A549 (cell line): ENCODE measurements at regions not wholly inside any gene's neighbourhood (a gene's known extent, or its start where the extent isn't known, plus 50 kb on each side); places are given as distances from the start of the nearest gene placed in this dataset.
"Not testable (repeated sequence)": the region's sequence is repeated elsewhere in the genome, so short reads cannot be mapped to it uniquely, and the experiment has no call there.

Experiments used
- ATAC-seq, 2 experiments: fragments of 200-7000 bp in 1 of 2; fragments of >200 bp in 1 of 2; cut with Nextera tagmentation in 1 of 2; cut with Tn5 transposase in 1 of 2; 3 replicates each; pipeline versions ENCODE4 v1.8.0 to v1.9.1; 2018 to 2020; ENCODE audit warnings: mild to moderate bottlenecking in 1 of 2, moderate library complexity in 1 of 2
- CTCF ChIA-PET: fragments of 300-600 bp; sonication (Branson Sonifier 250); formaldehyde crosslinking; extraction: SDS; loops from one replicate; lab custom pipeline; 2021; ENCODE audit warnings: antibody characterized with exemption, inconsistent platforms; lab: Yijun Ruan, JAX
- POLR2A ChIA-PET: fragments of 350-600 bp; formaldehyde crosslinking; extraction: SDS; loops from one replicate; lab custom pipeline; 2021; ENCODE audit warnings: antibody characterized with exemption, inconsistent platforms; lab: Yijun Ruan, JAX
- DNase-seq, 2 experiments: peaks; one replicate each; pipeline versions ENCODE4 v3.0.0 to v3.0.0-alpha.2; 2011 to 2016; ENCODE audit warnings: low read depth in 1 of 2, low spot score in 1 of 2
- FAIRE-seq: peaks from 2 replicates; lab custom pipeline; 2011; peaks lifted over from hg19 to GRCh38; lab: Jason Lieb, UNC
- H3K27ac ChIP-seq, 2 experiments: fragments of >200 bp; sonication (Bioruptor Twin); formaldehyde crosslinking; 3 replicates each; pipeline ENCODE4 v1.5.1; 2016 to 2017
- H3K4me1 ChIP-seq: fragments of >200 bp; sonication (Bioruptor Twin); formaldehyde crosslinking; 3 replicates; pipeline ENCODE4 v1.6.1; 2016
- H3K4me2 ChIP-seq: fragments of >200 bp; sonication (Bioruptor Twin); formaldehyde crosslinking; 3 replicates; pipeline ENCODE4 v1.6.1; 2016
- H3K4me3 ChIP-seq: fragments of >200 bp; sonication (Bioruptor Twin); formaldehyde crosslinking; 3 replicates; pipeline ENCODE4 v1.5.1; 2016
- H3K9me3 ChIP-seq: fragments of >200 bp; sonication (Bioruptor Twin); formaldehyde crosslinking; 3 replicates; pipeline ENCODE4 v1.6.1; 2016
- BHLHE40 ChIP-seq: IDR thresholded peaks from 2 replicates; pipeline ENCODE4 v1.6.1; 2012; ENCODE audit warnings: low read depth, low read length, inconsistent platforms
- CHD2 ChIP-seq: fragments of 150-350 bp; IDR thresholded peaks from 2 replicates; pipeline ENCODE4 v1.6.1; 2014; ENCODE audit warnings: low read length; ENCODE audit not compliant: partially characterized antibody
- EP300 ChIP-seq, 2 experiments: fragments of >200 bp; sonication (Bioruptor Twin); formaldehyde crosslinking; IDR thresholded peaks; 2 replicates in 1 of 2; 3 replicates in 1 of 2; pipeline ENCODE4 v1.6.1; 2016 to 2017
- FOXS1 ChIP-seq: fragments of 250-450 bp; sonication (Bioruptor Pico); IDR thresholded peaks from 2 replicates; pipeline ENCODE4 v1.5.0; 2020; ENCODE audit warnings: mild to moderate bottlenecking, moderate library complexity
- GATA3 ChIP-seq: IDR thresholded peaks from 2 replicates; pipeline ENCODE4 v1.6.1; 2012; ENCODE audit warnings: borderline replicate concordance
- HDAC2 ChIP-seq: fragments of 200-600 bp; sonication (generic); IDR thresholded peaks from 2 replicates; pipeline ENCODE4 v1.6.1; 2016
- HOXA7 ChIP-seq: fragments of 250-450 bp; sonication (Bioruptor Pico); IDR thresholded peaks from 2 replicates; pipeline ENCODE4 v1.5.0; 2020; ENCODE audit warnings: mild to moderate bottlenecking, moderate library complexity
- HOXB5 ChIP-seq: fragments of 250-450 bp; sonication (Bioruptor Pico); IDR thresholded peaks from 2 replicates; pipeline ENCODE4 v1.5.0; 2020; ENCODE audit warnings: mild to moderate bottlenecking, moderate library complexity
- JUN ChIP-seq, 2 experiments: fragments of >200 bp; sonication (Bioruptor Twin); formaldehyde crosslinking; IDR thresholded peaks; 2 replicates in 1 of 2; 3 replicates in 1 of 2; pipeline ENCODE4 v1.6.1; 2016 to 2017
- MAZ ChIP-seq: fragments of 150-350 bp; IDR thresholded peaks from 2 replicates; pipeline ENCODE4 v1.6.1; 2014; ENCODE audit warnings: antibody characterized with exemption, low read depth, low read length, borderline replicate concordance
- NFE2L2 ChIP-seq: fragments of 150-350 bp; conservative IDR thresholded peaks from 2 replicates; pipeline ENCODE4 v1.6.1; 2014; ENCODE audit warnings: low read length
- PHF8 ChIP-seq: fragments of 200-600 bp; sonication (generic); IDR thresholded peaks from 2 replicates; pipeline ENCODE4 v1.6.1; 2016; ENCODE audit warnings: low read depth, mild to moderate bottlenecking, antibody characterized with exemption, moderate library complexity, borderline replicate concordance
- RAD21 ChIP-seq, 2 experiments: fragments of >200 bp in 1 of 2; sonication (Bioruptor Twin) in 1 of 2; formaldehyde crosslinking in 1 of 2; IDR thresholded peaks in 1 of 2; conservative IDR thresholded peaks in 1 of 2; 2 replicates in 1 of 2; 3 replicates in 1 of 2; pipeline ENCODE4 v1.6.1; 2012 to 2018; ENCODE audit warnings: inconsistent platforms in 1 of 2
- RCOR1 ChIP-seq: fragments of 150-350 bp; IDR thresholded peaks from 2 replicates; pipeline ENCODE4 v1.6.1; 2014; ENCODE audit warnings: antibody characterized with exemption, low read length, low read depth
- RNF2 ChIP-seq: fragments of 200-600 bp; sonication (generic); IDR thresholded peaks from 2 replicates; pipeline ENCODE4 v1.6.1; 2016; ENCODE audit warnings: low read depth, mild to moderate bottlenecking, antibody characterized with exemption, moderate library complexity, borderline replicate concordance
- SMC3 ChIP-seq: fragments of >200 bp; sonication (Bioruptor Twin); formaldehyde crosslinking; IDR thresholded peaks from 3 replicates; pipeline ENCODE4 v1.6.1; 2018; ENCODE audit warnings: inconsistent platforms
- SREBF2 ChIP-seq: fragments of 450-650 bp; IDR thresholded peaks from 2 replicates; pipeline ENCODE4 v1.6.1; 2014; ENCODE audit warnings: mild to moderate bottlenecking, moderate library complexity
- ZFP36 ChIP-seq: fragments of 450-650 bp; IDR thresholded peaks from 2 replicates; pipeline ENCODE4 v1.6.1; 2014; ENCODE audit warnings: borderline replicate concordance; ENCODE audit not compliant: partially characterized antibody
- WGBS: methylation state at CpG from one replicate; pipeline ENCODE4 v1.1.6; 2017; ENCODE audit errors: missing lambda C conversion rate; 5-methylcytosine and 5-hydroxymethylcytosine counted together
- TF ChIP-seq, protein P1 (sequence below): fragments of >200 bp; sonication (Bioruptor Twin); formaldehyde crosslinking; IDR thresholded peaks from 3 replicates; pipeline ENCODE4 v1.5.1; 2016
- TF ChIP-seq, protein P2 (sequence below): IDR thresholded peaks from 2 replicates; pipeline ENCODE4 v1.6.1; 2012
- TF ChIP-seq, protein P3 (sequence below): fragments of 200-600 bp; sonication (generic); IDR thresholded peaks from 2 replicates; pipeline ENCODE4 v1.6.1; 2016; ENCODE audit warnings: antibody characterized with exemption, mild to moderate bottlenecking, moderate library complexity
- TF ChIP-seq, protein P4 (sequence below): fragments of 250-450 bp; sonication (Bioruptor Pico); IDR thresholded peaks from 2 replicates; pipeline ENCODE4 v1.5.0; 2020; ENCODE audit warnings: low read depth, mild to moderate bottlenecking, moderate library complexity

DNA sequence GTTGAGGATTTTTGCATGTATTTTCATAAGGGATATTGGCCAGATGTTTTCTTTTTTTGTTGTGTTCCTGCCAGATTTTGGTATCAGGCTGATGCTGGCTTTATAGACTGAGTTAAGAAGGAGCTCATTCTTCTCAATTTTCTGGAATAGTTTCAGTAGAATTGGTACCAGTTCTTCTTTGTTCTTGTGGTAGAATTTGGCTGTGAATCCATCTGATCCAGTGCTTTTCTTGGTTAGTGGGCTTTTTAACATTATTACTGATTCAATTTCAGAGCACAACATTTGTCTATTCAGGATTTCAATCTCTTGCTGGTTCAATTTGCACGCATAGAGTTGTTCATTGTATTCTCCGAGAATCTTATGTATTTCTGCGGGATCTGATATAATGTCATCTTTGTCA is 136.5 kb upstream of the FOXG1 start:
- no peak for DNase-seq
- 90% methylated on average over 3 of the region's 3 CpGs for WGBS
- ATAC-seq = no peak

DNA sequence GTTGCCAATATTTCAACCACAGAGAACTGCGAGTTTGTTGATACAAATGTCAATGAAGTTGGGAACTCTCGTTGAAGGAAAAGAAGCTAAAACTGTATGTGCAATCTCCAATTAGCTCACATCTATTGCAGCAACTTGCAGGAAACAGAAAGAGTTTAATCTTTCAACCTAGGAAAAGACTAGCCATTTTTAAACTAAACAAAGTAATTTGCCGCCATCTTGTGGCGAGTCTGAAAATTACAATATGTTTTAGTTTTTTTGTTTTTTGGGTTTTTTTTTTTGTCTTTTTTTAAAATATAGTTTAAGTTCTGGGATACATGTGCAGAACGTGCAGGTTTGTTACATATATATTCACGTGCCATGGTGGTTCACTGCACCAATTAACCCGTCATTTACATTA is 131.2 kb upstream of the FOXG1 start:
- peak in 1 of 2 experiments; percentile 29 for DNase-seq
- CTCF ChIA-PET = interaction anchor here (0.6 to 0.8 kb wide), 9 partner anchors 10 to 1350 kb away, joined by 3 to 5 read pairs (median 4); no protein-coding TSS in a partner anchor
- TF ChIP-seq HDAC2 = no peak
- TF ChIP-seq SMC3 = peak; percentile 40; the same call in 2 of the 3 replicates
- no peak for TF ChIP-seq HOXA7
- TF ChIP-seq GATA3 = no peak
- no peak for TF ChIP-seq HOXB5
- TF ChIP-seq, protein P1, sequence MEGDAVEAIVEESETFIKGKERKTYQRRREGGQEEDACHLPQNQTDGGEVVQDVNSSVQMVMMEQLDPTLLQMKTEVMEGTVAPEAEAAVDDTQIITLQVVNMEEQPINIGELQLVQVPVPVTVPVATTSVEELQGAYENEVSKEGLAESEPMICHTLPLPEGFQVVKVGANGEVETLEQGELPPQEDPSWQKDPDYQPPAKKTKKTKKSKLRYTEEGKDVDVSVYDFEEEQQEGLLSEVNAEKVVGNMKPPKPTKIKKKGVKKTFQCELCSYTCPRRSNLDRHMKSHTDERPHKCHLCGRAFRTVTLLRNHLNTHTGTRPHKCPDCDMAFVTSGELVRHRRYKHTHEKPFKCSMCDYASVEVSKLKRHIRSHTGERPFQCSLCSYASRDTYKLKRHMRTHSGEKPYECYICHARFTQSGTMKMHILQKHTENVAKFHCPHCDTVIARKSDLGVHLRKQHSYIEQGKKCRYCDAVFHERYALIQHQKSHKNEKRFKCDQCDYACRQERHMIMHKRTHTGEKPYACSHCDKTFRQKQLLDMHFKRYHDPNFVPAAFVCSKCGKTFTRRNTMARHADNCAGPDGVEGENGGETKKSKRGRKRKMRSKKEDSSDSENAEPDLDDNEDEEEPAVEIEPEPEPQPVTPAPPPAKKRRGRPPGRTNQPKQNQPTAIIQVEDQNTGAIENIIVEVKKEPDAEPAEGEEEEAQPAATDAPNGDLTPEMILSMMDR = peak; percentile 61
- TF ChIP-seq RAD21 (conservative IDR thresholded peaks at IDR 0.05 in 1 of 2, IDR thresholded peaks at IDR 0.05 in 1 of 2) = peak; percentile 69 to 73
- Histone ChIP-seq H3K4me2 (no peak overlapping the region), H3K4me3 (no peak overlapping the region), H3K9me3 (no peaks in the 10 kb centered on the region; the same call in 1 of the 3 replicates), H3K4me1 (no peaks in the 10 kb centered on the region), H3K27ac (no peak overlapping the region)
- WGBS = 2% methylated on average over 7 of the region's 7 CpGs
- FAIRE-seq = no peak
- no peak for ATAC-seq
- POLR2A ChIA-PET = no interaction called here

More for the DNA sequence above, 136.5 kb upstream of the FOXG1 start:
- Histone ChIP-seq H3K9me3 (no peaks in the 10 kb centered on the region; the same call in 1 of the 3 replicates), H3K27ac (no peak overlapping the region), H3K4me1 (no peaks in the 10 kb centered on the region), H3K4me2 (no peak overlapping the region), H3K4me3 (no peak overlapping the region)
- no peak for TF ChIP-seq BHLHE40
- no peak for TF ChIP-seq NFE2L2
- ChIA-PET POLR2A (no interaction called here), CTCF (no interaction called here)
- FAIRE-seq = no peak

DNA sequence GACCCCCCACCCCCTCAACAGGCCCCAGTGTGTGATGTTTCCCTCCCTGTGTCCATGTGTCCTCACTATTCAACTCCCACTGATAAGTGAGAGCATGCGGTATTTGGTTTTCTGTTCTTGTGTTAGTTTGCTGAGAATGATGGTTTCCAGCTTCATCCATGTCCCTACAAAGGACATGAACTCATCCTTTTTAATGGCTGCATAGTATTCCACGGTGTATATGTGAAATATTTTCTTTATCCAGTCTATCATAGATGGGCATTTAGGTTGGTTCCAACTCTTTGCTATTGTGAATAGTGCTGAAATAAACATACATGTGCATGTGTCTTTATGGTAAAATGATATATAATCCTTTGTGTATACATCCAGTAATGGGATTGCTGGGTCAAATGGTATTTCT is 130.8 kb upstream of the FOXG1 start:
- ATAC-seq, FAIRE-seq, H3K27ac ChIP-seq, H3K9me3 ChIP-seq, H3K4me2 ChIP-seq, POLR2A ChIA-PET, DNase-seq, H3K4me3 ChIP-seq, H3K4me1 ChIP-seq: not testable (repeated sequence)
- CTCF ChIA-PET = interaction anchor here (0.8 kb wide), 1 partner anchor 10 kb away, joined by 5 read pairs; no protein-coding TSS in a partner anchor
- WGBS = 62% methylated on average over 2 of the region's 2 CpGs

DNA sequence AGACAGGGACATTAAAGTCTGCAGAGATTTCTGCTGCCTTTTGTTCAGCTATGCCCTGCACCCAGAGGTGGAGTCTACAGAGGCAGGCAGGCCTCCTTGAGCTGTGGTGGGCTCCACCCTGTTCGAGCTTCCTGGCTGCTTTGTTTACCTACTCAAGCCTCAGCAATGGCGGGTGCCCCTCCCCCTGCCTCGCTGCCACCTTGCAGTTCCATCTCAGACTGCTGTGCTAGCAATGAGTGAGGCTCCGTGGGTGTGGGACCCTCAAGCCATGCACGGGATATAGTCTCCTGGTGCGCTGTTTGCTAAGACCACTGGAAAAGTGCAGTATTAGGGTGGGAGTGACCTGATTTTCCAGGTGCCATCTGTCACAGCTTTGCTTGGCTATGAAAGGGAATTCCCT is 125.4 kb upstream of the FOXG1 start:
- CTCF ChIA-PET, ATAC-seq, H3K4me3 ChIP-seq, H3K4me2 ChIP-seq, H3K9me3 ChIP-seq, H3K4me1 ChIP-seq, POLR2A ChIA-PET, H3K27ac ChIP-seq, FAIRE-seq, DNase-seq: not testable (repeated sequence)
- 11% methylated on average over 2 of the region's 6 CpGs for WGBS

DNA sequence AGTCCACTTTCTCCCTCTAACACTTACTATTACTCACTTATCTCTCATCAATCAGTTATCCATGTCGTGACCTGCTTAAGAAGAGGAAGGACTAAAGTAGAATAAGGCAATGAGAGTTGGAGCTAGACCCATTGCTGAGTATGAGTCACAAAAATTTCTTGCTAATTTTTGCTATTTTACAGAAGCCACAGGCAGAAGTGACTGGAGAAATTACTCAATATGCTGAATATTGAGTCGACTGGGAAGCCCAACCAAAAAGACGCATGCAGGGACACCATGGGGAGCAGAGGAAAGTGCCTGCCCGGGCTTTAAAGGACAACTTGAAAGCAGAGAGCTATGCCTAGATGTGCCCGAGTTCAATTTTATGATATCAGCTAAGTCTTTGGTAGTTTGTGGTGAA is 115.4 kb upstream of the FOXG1 start:
- no peak overlapping the region for H3K4me3 ChIP-seq
- WGBS = 60% methylated on average over 5 of the region's 5 CpGs
- FAIRE-seq (no peak), DNase-seq (no peak), ATAC-seq (no peak)
- H3K4me2 ChIP-seq = no peak overlapping the region
- peaks cover 27% of the 10 kb centered on the region; the same call in 2 of the 3 replicates for H3K4me1 ChIP-seq
- H3K9me3 ChIP-seq = no peaks in the 10 kb centered on the region
- POLR2A ChIA-PET = no interaction called here
- H3K27ac ChIP-seq = peak overlapping the region in 1 of 2 experiments; percentile 12; a peak in 1 of 6 replicates
- CTCF ChIA-PET = no interaction called here
- TF ChIP-seq CHD2 = no peak
- TF ChIP-seq JUN (IDR thresholded peaks at IDR 0.05) = no peak
- TF ChIP-seq PHF8 = no peak
- no peak for TF ChIP-seq MAZ
- TF ChIP-seq SREBF2 = no peak
- TF ChIP-seq RNF2 = no peak
- TF ChIP-seq FOXS1 (CRISPR knock-in tag) = no peak
- TF ChIP-seq ZFP36 = no peak
- no peak for TF ChIP-seq RCOR1
- TF ChIP-seq, protein P2, sequence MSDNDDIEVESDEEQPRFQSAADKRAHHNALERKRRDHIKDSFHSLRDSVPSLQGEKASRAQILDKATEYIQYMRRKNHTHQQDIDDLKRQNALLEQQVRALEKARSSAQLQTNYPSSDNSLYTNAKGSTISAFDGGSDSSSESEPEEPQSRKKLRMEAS = no peak
- TF ChIP-seq, protein P3, sequence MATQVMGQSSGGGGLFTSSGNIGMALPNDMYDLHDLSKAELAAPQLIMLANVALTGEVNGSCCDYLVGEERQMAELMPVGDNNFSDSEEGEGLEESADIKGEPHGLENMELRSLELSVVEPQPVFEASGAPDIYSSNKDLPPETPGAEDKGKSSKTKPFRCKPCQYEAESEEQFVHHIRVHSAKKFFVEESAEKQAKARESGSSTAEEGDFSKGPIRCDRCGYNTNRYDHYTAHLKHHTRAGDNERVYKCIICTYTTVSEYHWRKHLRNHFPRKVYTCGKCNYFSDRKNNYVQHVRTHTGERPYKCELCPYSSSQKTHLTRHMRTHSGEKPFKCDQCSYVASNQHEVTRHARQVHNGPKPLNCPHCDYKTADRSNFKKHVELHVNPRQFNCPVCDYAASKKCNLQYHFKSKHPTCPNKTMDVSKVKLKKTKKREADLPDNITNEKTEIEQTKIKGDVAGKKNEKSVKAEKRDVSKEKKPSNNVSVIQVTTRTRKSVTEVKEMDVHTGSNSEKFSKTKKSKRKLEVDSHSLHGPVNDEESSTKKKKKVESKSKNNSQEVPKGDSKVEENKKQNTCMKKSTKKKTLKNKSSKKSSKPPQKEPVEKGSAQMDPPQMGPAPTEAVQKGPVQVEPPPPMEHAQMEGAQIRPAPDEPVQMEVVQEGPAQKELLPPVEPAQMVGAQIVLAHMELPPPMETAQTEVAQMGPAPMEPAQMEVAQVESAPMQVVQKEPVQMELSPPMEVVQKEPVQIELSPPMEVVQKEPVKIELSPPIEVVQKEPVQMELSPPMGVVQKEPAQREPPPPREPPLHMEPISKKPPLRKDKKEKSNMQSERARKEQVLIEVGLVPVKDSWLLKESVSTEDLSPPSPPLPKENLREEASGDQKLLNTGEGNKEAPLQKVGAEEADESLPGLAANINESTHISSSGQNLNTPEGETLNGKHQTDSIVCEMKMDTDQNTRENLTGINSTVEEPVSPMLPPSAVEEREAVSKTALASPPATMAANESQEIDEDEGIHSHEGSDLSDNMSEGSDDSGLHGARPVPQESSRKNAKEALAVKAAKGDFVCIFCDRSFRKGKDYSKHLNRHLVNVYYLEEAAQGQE = no peak
- no peak for TF ChIP-seq EP300 (IDR thresholded peaks at IDR 0.05)
- TF ChIP-seq, protein P4, sequence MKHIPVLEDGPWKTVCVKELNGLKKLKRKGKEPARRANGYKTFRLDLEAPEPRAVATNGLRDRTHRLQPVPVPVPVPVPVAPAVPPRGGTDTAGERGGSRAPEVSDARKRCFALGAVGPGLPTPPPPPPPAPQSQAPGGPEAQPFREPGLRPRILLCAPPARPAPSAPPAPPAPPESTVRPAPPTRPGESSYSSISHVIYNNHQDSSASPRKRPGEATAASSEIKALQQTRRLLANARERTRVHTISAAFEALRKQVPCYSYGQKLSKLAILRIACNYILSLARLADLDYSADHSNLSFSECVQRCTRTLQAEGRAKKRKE = no peak
